ENCODE measurements at regions not wholly inside any gene's neighbourhood (a gene's known extent, or its start where the extent isn't known, plus 50 kb on each side); places are given as distances from the start of the nearest gene placed in this dataset.

DNA sequence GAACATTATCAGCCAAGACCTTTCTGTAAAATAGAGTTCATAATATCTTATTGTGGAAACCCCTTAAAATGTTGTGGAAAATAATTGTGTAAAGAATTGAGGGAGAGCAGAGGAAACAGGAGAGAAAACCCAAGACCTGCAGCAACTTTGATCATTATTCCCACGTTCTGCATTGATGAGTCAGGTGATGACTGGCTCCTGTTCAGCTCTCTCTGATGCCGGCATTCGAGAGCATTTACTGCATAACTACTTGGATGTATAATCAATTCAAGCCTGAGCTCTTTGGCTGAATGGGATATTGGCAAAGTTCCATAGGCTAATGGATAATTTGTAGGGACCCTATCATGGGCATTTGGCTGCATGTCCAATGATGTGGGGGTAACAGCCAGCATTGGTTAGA is 176.3 kb upstream of the ARID2 start:
- TF ChIP-seq, protein P1, sequence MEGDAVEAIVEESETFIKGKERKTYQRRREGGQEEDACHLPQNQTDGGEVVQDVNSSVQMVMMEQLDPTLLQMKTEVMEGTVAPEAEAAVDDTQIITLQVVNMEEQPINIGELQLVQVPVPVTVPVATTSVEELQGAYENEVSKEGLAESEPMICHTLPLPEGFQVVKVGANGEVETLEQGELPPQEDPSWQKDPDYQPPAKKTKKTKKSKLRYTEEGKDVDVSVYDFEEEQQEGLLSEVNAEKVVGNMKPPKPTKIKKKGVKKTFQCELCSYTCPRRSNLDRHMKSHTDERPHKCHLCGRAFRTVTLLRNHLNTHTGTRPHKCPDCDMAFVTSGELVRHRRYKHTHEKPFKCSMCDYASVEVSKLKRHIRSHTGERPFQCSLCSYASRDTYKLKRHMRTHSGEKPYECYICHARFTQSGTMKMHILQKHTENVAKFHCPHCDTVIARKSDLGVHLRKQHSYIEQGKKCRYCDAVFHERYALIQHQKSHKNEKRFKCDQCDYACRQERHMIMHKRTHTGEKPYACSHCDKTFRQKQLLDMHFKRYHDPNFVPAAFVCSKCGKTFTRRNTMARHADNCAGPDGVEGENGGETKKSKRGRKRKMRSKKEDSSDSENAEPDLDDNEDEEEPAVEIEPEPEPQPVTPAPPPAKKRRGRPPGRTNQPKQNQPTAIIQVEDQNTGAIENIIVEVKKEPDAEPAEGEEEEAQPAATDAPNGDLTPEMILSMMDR (IDR thresholded peaks at IDR 0.05; ENCODE audit: poor library complexity, severe bottlenecking), result no peak
- TF ChIP-seq POLR2AphosphoS5 (IDR thresholded peaks at IDR 0.05) (no peak), SMC3 (conservative IDR thresholded peaks at IDR 0.05; ENCODE audit: poor library complexity) (no peak), TAF1 (IDR thresholded peaks at IDR 0.05; ENCODE audit: low read depth) (no peak), EZH2 (IDR thresholded peaks at IDR 0.05; ENCODE audit: borderline replicate concordance, insufficient read depth, low read length, poor library complexity, severe bottlenecking) (no peak)
- TF ChIP-seq, protein P2, sequence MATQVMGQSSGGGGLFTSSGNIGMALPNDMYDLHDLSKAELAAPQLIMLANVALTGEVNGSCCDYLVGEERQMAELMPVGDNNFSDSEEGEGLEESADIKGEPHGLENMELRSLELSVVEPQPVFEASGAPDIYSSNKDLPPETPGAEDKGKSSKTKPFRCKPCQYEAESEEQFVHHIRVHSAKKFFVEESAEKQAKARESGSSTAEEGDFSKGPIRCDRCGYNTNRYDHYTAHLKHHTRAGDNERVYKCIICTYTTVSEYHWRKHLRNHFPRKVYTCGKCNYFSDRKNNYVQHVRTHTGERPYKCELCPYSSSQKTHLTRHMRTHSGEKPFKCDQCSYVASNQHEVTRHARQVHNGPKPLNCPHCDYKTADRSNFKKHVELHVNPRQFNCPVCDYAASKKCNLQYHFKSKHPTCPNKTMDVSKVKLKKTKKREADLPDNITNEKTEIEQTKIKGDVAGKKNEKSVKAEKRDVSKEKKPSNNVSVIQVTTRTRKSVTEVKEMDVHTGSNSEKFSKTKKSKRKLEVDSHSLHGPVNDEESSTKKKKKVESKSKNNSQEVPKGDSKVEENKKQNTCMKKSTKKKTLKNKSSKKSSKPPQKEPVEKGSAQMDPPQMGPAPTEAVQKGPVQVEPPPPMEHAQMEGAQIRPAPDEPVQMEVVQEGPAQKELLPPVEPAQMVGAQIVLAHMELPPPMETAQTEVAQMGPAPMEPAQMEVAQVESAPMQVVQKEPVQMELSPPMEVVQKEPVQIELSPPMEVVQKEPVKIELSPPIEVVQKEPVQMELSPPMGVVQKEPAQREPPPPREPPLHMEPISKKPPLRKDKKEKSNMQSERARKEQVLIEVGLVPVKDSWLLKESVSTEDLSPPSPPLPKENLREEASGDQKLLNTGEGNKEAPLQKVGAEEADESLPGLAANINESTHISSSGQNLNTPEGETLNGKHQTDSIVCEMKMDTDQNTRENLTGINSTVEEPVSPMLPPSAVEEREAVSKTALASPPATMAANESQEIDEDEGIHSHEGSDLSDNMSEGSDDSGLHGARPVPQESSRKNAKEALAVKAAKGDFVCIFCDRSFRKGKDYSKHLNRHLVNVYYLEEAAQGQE (IDR thresholded peaks at IDR 0.05; ENCODE audit: borderline replicate concordance), result no peak

Data from neural cell (in vitro differentiated cells).